Endothelial cell of umbilical vein (primary cell): ENCODE measurements at regions not wholly inside any gene's neighbourhood (a gene's known extent, or its start where the extent isn't known, plus 50 kb on each side); places are given as distances from the start of the nearest gene placed in this dataset.
"Not testable (repeated sequence)": the region's sequence is repeated elsewhere in the genome, so short reads cannot be mapped to it uniquely, and the experiment has no call there.

Experiments
- BruUV-seq: library from RNA; stranded (reverse); fragments of 400-500 nt; replicated peaks from 2 replicates; lab custom pipeline; 2021; lab: Mats Ljungman, UMichigan
- CTCF ChIA-PET: fragments of 300-600, 350-600 bp; sonication (Branson Sonifier 250); formaldehyde crosslinking; loops from one replicate; lab custom pipeline; 2021; ENCODE audit warnings: antibody characterized with exemption, inconsistent platforms; lab: Charles Lee
- POLR2A ChIA-PET: fragments of 300-600, 350-600 bp; sonication (Branson Sonifier 250); formaldehyde crosslinking; loops from one replicate; lab custom pipeline; 2021; ENCODE audit warnings: antibody characterized with exemption, inconsistent platforms; lab: Charles Lee
- DNase-seq: peaks from one replicate; pipeline ENCODE4 v3.0.0-alpha.2; 2011; ENCODE audit warnings: low read depth, low spot score
- FAIRE-seq: peaks from 2 replicates; lab custom pipeline; 2011; peaks lifted over from hg19 to GRCh38; lab: Jason Lieb, UNC
- H2AFZ ChIP-seq: 2 replicates; pipeline ENCODE4 v1.6.0; 2012; ENCODE audit warnings: low read depth, low read length, control low read depth, inconsistent platforms
- H3K27ac ChIP-seq: 2 replicates; pipeline ENCODE4 v1.5.1; 2011; ENCODE audit warnings: low read depth, mild to moderate bottlenecking, control low read depth, low read length, moderate library complexity; ENCODE audit not compliant: insufficient read depth
- H3K27me3 ChIP-seq, 2 experiments: 2 replicates each; pipeline versions ENCODE4 v1.6.0 to v1.6.1; 2011; ENCODE audit warnings: low read length in 2 of 2, mixed read lengths in 1 of 2; ENCODE audit not compliant: control insufficient read depth in 2 of 2, insufficient read depth in 2 of 2
- H3K36me3 ChIP-seq, 2 experiments: 2 replicates in 1 of 2; 3 replicates in 1 of 2; pipeline ENCODE4 v1.5.1; 2011; ENCODE audit warnings: low read length in 2 of 2, mild to moderate bottlenecking in 1 of 2, moderate library complexity in 1 of 2; ENCODE audit not compliant: control insufficient read depth in 2 of 2, insufficient read depth in 2 of 2; ENCODE audit errors: extremely low read depth in 1 of 2
- H3K4me1 ChIP-seq: 3 replicates; pipeline ENCODE4 v1.5.1; 2011; ENCODE audit warnings: mild to moderate bottlenecking, low read length; ENCODE audit not compliant: control insufficient read depth, insufficient read depth; ENCODE audit errors: extremely low read depth
- H3K4me2 ChIP-seq: 2 replicates; pipeline ENCODE4 v1.6.1; 2011; ENCODE audit warnings: low read length, control low read depth, mixed read lengths; ENCODE audit not compliant: insufficient read depth
- H3K4me3 ChIP-seq, 3 experiments: fragments of 200-600 bp in 1 of 3; sonication (generic), shearing (Covaris generic) in 1 of 3; replicated peaks in 1 of 3; 2 replicates each; pipeline ENCODE4 v1.5.1; 2011 to 2016; ENCODE audit warnings: control low read depth in 3 of 3, low read length in 3 of 3, mild to moderate bottlenecking in 2 of 3, inconsistent platforms in 1 of 3, low read depth in 1 of 3, moderate library complexity in 1 of 3; ENCODE audit not compliant: insufficient read depth in 1 of 3
- H3K79me2 ChIP-seq: 2 replicates; pipeline ENCODE4 v1.6.0; 2012; ENCODE audit warnings: low read length, inconsistent platforms; ENCODE audit not compliant: control insufficient read depth, insufficient read depth
- H3K9ac ChIP-seq: replicated peaks from 2 replicates; pipeline ENCODE3; 2011; ENCODE audit warnings: low read length, control low read depth; ENCODE audit not compliant: insufficient read depth; ENCODE audit errors: extremely low read depth
- H3K9me1 ChIP-seq: replicated peaks from 3 replicates; pipeline ENCODE4 v1.6.0; 2011; ENCODE audit warnings: mild to moderate bottlenecking, low read length; ENCODE audit not compliant: control insufficient read depth, insufficient read depth; ENCODE audit errors: extremely low read depth
- H3K9me3 ChIP-seq: replicated peaks from 2 replicates; pipeline ENCODE4 v1.5.1; 2012; ENCODE audit warnings: low read length, inconsistent platforms; ENCODE audit not compliant: control insufficient read depth, insufficient read depth
- H4K20me1 ChIP-seq: replicated peaks from 2 replicates; pipeline ENCODE3; 2011; ENCODE audit warnings: mild to moderate bottlenecking, low read length; ENCODE audit not compliant: control insufficient read depth, insufficient read depth; ENCODE audit errors: extremely low read depth
- CTCF ChIP-seq, 2 donors: IDR thresholded peaks; 1 replicate in 1 of 2; 2 replicates in 1 of 2; pipeline ENCODE4 v1.5.1; 2011; ENCODE audit warnings: low read length in 2 of 2, mild to moderate bottlenecking in 2 of 2, moderate library complexity in 2 of 2, control low read depth in 1 of 2, inconsistent platforms in 1 of 2, low read depth in 1 of 2; ENCODE audit not compliant: insufficient read depth in 1 of 2; ENCODE audit errors: extremely low read depth in 1 of 2
- EZH2 ChIP-seq: IDR thresholded peaks from 2 replicates; pipeline ENCODE4 v1.6.1; 2012; ENCODE audit warnings: borderline replicate concordance, low read depth, mild to moderate bottlenecking, moderate library complexity, low read length, inconsistent platforms; ENCODE audit not compliant: severe bottlenecking
- FOS ChIP-seq: IDR thresholded peaks from 2 replicates; pipeline ENCODE4 v1.6.1; 2011; ENCODE audit warnings: mild to moderate bottlenecking, low read length, moderate library complexity, borderline replicate concordance; ENCODE audit not compliant: insufficient read depth
- GATA2 ChIP-seq: IDR thresholded peaks from 2 replicates; pipeline ENCODE4 v1.7.0; 2011; ENCODE audit warnings: low read depth, mild to moderate bottlenecking, moderate library complexity, mixed read lengths, low read length; ENCODE audit not compliant: insufficient read length, insufficient read depth
- JUN ChIP-seq: IDR thresholded peaks from 2 replicates; pipeline ENCODE4 v1.6.1; 2011; ENCODE audit warnings: borderline replicate concordance, low read depth; ENCODE audit not compliant: insufficient read length, insufficient read depth
- MYC ChIP-seq: IDR thresholded peaks from one replicate; pipeline ENCODE4 v1.6.1; 2011; ENCODE audit warnings: mild to moderate bottlenecking, low read depth, low read length
- POLR2A ChIP-seq: IDR thresholded peaks from 2 replicates; pipeline ENCODE4 v1.6.1; 2012; ENCODE audit warnings: low read depth, mild to moderate bottlenecking, control low read depth, low read length
- POLR2AphosphoS5 ChIP-seq: IDR thresholded peaks from 2 replicates; pipeline ENCODE4 v1.6.1; 2012; ENCODE audit warnings: low read depth, mild to moderate bottlenecking, control low read depth, low read length, moderate library complexity; ENCODE audit not compliant: insufficient read depth
- dilution Hi-C: fragments of 300-500 bp; cut with MboI; formaldehyde crosslinking; loops from one replicate; pipeline ENCODE4 v1.15.0; 2019; ENCODE audit warnings: low sequenced_read_pairs; ENCODE audit not compliant: extremely low pct_ligation_motif_present
- intact Hi-C: fragments of 100-400 bp; cut with micrococcal nuclease; formaldehyde crosslinking; loops from one replicate; pipeline ENCODE4 v1.10.0; 2022
- TF ChIP-seq, protein P1 (sequence below): IDR thresholded peaks from 2 replicates; pipeline ENCODE4 v1.6.1; 2011; ENCODE audit not compliant: insufficient read depth, insufficient read length

GRCh38 chr1:114248162-114248561 lies 94.5 kb upstream of the SYT6 start:
- no peak overlapping the region for H3K9ac ChIP-seq
- H3K4me1 ChIP-seq: no peaks in the 10 kb centered on the region
- H3K79me2 ChIP-seq: no peaks in the 10 kb centered on the region
- no peaks in the 10 kb centered on the region for H4K20me1 ChIP-seq
- dilution Hi-C loops (no loop called here), intact Hi-C loops (no loop called here)
- ChIA-PET CTCF (no interaction called here), POLR2A (no interaction called here)
- H3K27me3 ChIP-seq: no peaks in the 10 kb centered on the region
- H3K27ac ChIP-seq: no peak overlapping the region
- DNase-seq (no peak), FAIRE-seq (no peak)
- no peak for TF ChIP-seq POLR2AphosphoS5
- TF ChIP-seq, protein P1, sequence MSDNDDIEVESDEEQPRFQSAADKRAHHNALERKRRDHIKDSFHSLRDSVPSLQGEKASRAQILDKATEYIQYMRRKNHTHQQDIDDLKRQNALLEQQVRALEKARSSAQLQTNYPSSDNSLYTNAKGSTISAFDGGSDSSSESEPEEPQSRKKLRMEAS: no peak
- TF ChIP-seq MYC: no peak
- TF ChIP-seq JUN: no peak
- no peak for TF ChIP-seq EZH2
- TF ChIP-seq CTCF (IDR thresholded peaks at IDR 0.05; ENCODE audit: extremely low read depth in 1 of 2, insufficient read depth in 1 of 2, low read depth in 1 of 2, low read length in 2 of 2): no peak
- TF ChIP-seq FOS: no peak
- no peak for TF ChIP-seq POLR2A
- TF ChIP-seq GATA2: no peak
- BruUV-seq: no TSS peak
- H3K4me2 ChIP-seq: no peak overlapping the region
- no peak overlapping the region for H2AFZ ChIP-seq
- H3K4me3 ChIP-seq: no peak overlapping the region
- no peaks in the 10 kb centered on the region for H3K9me1 ChIP-seq
- H3K9me3 ChIP-seq: no peaks in the 10 kb centered on the region
- H3K36me3 ChIP-seq: no peaks in the 10 kb centered on the region

DNA sequence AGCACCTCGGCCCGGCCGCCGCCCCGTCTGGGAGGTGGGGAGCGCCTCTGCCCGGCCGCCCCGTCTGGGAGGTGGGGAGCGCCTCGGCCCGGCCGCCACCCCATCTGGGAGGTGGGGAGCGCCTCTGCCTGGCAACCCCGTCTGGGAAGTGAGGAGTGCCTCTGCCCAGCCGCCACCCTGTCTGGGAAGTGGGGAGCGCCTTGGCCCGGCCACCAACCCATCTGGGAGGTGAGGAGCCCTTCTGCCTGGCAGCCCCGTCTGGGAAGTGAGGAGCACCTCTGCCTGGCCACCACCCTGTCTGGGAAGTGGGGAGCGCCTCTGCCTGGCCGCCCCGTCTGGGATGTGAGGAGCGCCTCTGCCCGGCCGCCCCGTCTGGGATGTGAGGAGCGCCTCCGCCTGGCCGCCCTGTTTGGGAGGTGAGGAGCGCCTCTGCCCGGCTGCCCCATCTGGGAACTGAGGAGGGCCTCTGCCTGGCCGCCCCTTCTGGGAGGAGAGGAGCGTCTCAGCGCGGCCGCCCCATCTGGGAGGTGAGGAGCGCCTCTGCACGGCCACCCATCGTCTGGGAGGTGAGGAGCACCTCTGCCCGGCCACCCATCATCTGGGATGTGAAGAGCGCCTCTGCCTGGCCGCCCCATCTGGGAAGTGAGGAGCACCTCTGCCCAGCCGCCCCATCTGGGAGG lies 89.0 kb upstream of the SYT6 start:
- H2AFZ ChIP-seq, BruUV-seq, CTCF ChIA-PET, FAIRE-seq, H3K9me3 ChIP-seq, H3K4me1 ChIP-seq, H3K9me1 ChIP-seq, H3K36me3 ChIP-seq, H3K27ac ChIP-seq, H3K4me3 ChIP-seq, H3K27me3 ChIP-seq, dilution Hi-C loops, H3K9ac ChIP-seq, DNase-seq, POLR2A ChIA-PET, intact Hi-C loops, H3K79me2 ChIP-seq, H4K20me1 ChIP-seq, H3K4me2 ChIP-seq: not testable (repeated sequence)
